ENCODE measurements at regions not wholly inside any gene's neighbourhood (a gene's known extent, or its start where the extent isn't known, plus 50 kb on each side); places are given as distances from the start of the nearest gene placed in this dataset.

GRCh38 chr13:75927183-75927669, 291.1 kb downstream of the LMO7 start:
- no peak for TF ChIP-seq CTCF (IDR thresholded peaks at IDR 0.05)
- no peak for TF ChIP-seq POLR2AphosphoS5 (IDR thresholded peaks at IDR 0.05; ENCODE audit: low read depth, low read length)

Measured in Panc1 (cell line).